ENCODE measurements at regions not wholly inside any gene's neighbourhood (a gene's known extent, or its start where the extent isn't known, plus 50 kb on each side); places are given as distances from the start of the nearest gene placed in this dataset.

DNA sequence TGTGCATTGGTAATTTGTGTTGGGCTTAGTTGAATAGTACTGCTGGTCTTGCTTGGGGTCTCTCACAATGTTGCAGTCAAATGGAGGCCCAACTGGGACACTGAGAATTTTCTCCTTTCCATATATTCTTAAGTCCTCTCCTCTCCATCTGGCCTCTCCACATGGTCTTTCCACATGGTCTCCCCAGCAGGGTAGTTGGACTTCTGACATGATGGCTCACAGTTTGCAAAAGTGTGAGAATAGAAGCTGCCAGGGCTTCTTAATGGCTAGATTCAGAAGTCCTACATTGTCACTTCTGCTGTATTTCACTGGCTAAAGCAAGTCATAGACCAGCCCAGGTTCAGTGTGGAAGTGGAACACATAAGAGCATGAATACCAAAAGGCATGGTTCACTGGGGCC lies 318.5 kb upstream of the TNP1 start:
- TF ChIP-seq, protein P1, sequence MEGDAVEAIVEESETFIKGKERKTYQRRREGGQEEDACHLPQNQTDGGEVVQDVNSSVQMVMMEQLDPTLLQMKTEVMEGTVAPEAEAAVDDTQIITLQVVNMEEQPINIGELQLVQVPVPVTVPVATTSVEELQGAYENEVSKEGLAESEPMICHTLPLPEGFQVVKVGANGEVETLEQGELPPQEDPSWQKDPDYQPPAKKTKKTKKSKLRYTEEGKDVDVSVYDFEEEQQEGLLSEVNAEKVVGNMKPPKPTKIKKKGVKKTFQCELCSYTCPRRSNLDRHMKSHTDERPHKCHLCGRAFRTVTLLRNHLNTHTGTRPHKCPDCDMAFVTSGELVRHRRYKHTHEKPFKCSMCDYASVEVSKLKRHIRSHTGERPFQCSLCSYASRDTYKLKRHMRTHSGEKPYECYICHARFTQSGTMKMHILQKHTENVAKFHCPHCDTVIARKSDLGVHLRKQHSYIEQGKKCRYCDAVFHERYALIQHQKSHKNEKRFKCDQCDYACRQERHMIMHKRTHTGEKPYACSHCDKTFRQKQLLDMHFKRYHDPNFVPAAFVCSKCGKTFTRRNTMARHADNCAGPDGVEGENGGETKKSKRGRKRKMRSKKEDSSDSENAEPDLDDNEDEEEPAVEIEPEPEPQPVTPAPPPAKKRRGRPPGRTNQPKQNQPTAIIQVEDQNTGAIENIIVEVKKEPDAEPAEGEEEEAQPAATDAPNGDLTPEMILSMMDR (IDR thresholded peaks at IDR 0.05; ENCODE audit: control extremely low read depth, extremely low read depth) = no peak
- no peak for DNase-seq
- no peaks in the 10 kb centered on the region for H3K27me3 ChIP-seq (ENCODE audit: control insufficient read depth in 3 of 3, insufficient read depth in 3 of 3, low read length in 2 of 3)

DNA sequence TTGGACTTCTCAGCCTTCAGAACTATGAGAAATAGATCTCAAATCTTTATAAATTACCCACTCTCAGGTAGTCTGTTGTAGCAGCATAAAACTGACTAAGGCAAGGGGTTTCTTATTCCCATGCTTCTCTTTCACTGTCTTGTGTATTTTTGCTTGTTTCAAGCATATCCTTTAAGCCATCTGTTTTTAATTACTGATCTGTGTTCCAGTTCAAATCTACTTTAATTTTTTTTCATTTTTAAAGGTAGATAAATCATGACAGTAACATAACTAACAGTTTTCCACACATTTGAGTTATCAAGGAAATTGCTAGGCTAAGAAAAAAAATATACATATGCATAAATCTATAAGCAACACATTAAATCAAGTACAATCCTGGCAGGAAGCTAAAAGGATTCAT lies 317.9 kb upstream of the TNP1 start:
- H3K9ac ChIP-seq (ENCODE audit: insufficient read depth in 1 of 2, low read length in 2 of 2) = no peak overlapping the region
- no peaks in the 10 kb centered on the region for H3K27me3 ChIP-seq (ENCODE audit: control insufficient read depth in 3 of 3, insufficient read depth in 3 of 3, low read length in 2 of 3)
- no peaks in the 10 kb centered on the region for H3K9me3 ChIP-seq (ENCODE audit: control insufficient read depth in 4 of 4, insufficient read depth in 3 of 4, low read length in 3 of 4)
- TF ChIP-seq, protein P1 (IDR thresholded peaks at IDR 0.05; ENCODE audit: control extremely low read depth, extremely low read depth) = no peak
- H3K27ac ChIP-seq (ENCODE audit: low read depth in 1 of 2, low read length in 1 of 2) = no peak overlapping the region
- H3K4me1 ChIP-seq (ENCODE audit: control insufficient read depth in 5 of 5, insufficient read depth in 5 of 5, low read length in 5 of 5) = no peaks in the 10 kb centered on the region
- DNase-seq (no peak), ATAC-seq (ENCODE audit: insufficient read depth, low FRiP score) (no peak)
- H3K4me3 ChIP-seq = no peak overlapping the region
- no peaks in the 10 kb centered on the region for H3K36me3 ChIP-seq (ENCODE audit: control insufficient read depth in 4 of 4, insufficient read depth in 4 of 4, low read length in 4 of 4)

More for the DNA sequence above, 318.5 kb upstream of the TNP1 start:
- peaks cover 0 to 2% (median 0%) of the 10 kb centered on the region in 4 donors for H3K9me3 ChIP-seq (ENCODE audit: control insufficient read depth in 4 of 4, insufficient read depth in 3 of 4, low read length in 3 of 4)
- H3K4me3 ChIP-seq = no peak overlapping the region
- H3K4me1 ChIP-seq (ENCODE audit: control insufficient read depth in 5 of 5, insufficient read depth in 5 of 5, low read length in 5 of 5) = no peaks in the 10 kb centered on the region
- H3K36me3 ChIP-seq (ENCODE audit: control insufficient read depth in 4 of 4, insufficient read depth in 4 of 4, low read length in 4 of 4) = no peaks in the 10 kb centered on the region
- H3K27ac ChIP-seq (ENCODE audit: low read depth in 1 of 2, low read length in 1 of 2) = no peak overlapping the region
- no peak overlapping the region for H3K9ac ChIP-seq (ENCODE audit: insufficient read depth in 1 of 2, low read length in 2 of 2)
- no peak for ATAC-seq (ENCODE audit: insufficient read depth, low FRiP score)

DNA sequence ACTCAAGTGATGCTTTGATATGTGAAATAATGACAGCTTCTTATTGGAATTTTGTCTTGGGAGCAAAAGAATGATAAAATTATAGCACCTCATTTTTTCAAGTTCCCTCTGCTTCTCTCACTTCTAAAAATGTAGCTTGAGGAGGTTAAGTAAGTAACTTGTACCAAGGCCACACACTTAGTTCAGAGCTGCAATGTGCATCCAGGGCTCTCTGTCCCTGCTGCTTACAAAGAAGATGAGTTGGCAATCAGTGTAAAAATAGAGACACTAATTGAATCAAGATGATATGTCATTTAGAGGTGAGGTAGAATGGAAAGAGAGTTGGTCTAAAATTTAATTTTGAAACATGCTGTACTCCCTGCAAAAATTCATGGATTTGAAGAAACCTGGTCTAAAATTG lies 312.0 kb upstream of the TNP1 start:
- peaks cover 0 to 1% (median 0%) of the 10 kb centered on the region in 4 donors for H3K9me3 ChIP-seq (ENCODE audit: control insufficient read depth in 4 of 4, insufficient read depth in 3 of 4, low read length in 3 of 4)
- no peak overlapping the region for H3K4me3 ChIP-seq
- no peak overlapping the region for H3K9ac ChIP-seq (ENCODE audit: insufficient read depth in 1 of 2, low read length in 2 of 2)
- TF ChIP-seq, protein P1 (IDR thresholded peaks at IDR 0.05; ENCODE audit: control extremely low read depth, extremely low read depth) = no peak
- no peaks in the 10 kb centered on the region for H3K27me3 ChIP-seq (ENCODE audit: control insufficient read depth in 3 of 3, insufficient read depth in 3 of 3, low read length in 2 of 3)
- H3K36me3 ChIP-seq (ENCODE audit: control insufficient read depth in 4 of 4, insufficient read depth in 4 of 4, low read length in 4 of 4) = no peaks in the 10 kb centered on the region
- no peak overlapping the region for H3K27ac ChIP-seq (ENCODE audit: low read depth in 1 of 2, low read length in 1 of 2)
- H3K4me1 ChIP-seq (ENCODE audit: control insufficient read depth in 5 of 5, insufficient read depth in 5 of 5, low read length in 5 of 5) = peaks cover 0 to 10% (median 0%) of the 10 kb centered on the region in 5 donors
- no peak for ATAC-seq (ENCODE audit: insufficient read depth, low FRiP score)
- no peak for DNase-seq

DNA sequence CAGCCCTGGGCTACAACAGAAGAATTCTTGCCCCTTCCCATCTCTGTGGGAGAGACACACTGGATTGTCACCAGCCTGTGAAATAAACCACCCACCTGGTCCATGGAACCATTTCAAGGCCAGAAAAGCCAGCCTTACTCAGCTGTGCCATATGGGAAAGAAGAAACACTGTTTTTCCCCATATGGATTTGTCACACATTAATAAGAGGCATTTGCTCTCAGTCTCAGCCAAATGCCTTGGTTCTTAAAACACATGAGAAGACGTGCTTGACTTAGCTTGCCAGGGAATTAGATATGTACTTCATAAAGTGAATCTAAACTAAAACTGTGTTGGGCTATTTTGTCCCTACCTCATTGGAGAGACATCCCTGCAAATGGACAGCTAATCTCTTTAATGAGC lies 308.6 kb upstream of the TNP1 start:
- H3K36me3 ChIP-seq (ENCODE audit: control insufficient read depth in 4 of 4, insufficient read depth in 4 of 4, low read length in 4 of 4) = no peaks in the 10 kb centered on the region
- H3K27me3 ChIP-seq (ENCODE audit: control insufficient read depth in 3 of 3, insufficient read depth in 3 of 3, low read length in 2 of 3) = no peaks in the 10 kb centered on the region
- peaks cover 0 to 1% (median 0%) of the 10 kb centered on the region in 4 donors for H3K9me3 ChIP-seq (ENCODE audit: control insufficient read depth in 4 of 4, insufficient read depth in 3 of 4, low read length in 3 of 4)
- ATAC-seq (ENCODE audit: insufficient read depth, low FRiP score) (no peak), DNase-seq (peak; percentile 73 to 93 (median 91))
- H3K4me3 ChIP-seq = no peak overlapping the region
- TF ChIP-seq, protein P1 (IDR thresholded peaks at IDR 0.05; ENCODE audit: control extremely low read depth, extremely low read depth) = no peak
- H3K4me1 ChIP-seq (ENCODE audit: control insufficient read depth in 5 of 5, insufficient read depth in 5 of 5, low read length in 5 of 5) = peaks cover 0 to 10% (median 0%) of the 10 kb centered on the region in 5 donors
- no peak overlapping the region for H3K27ac ChIP-seq (ENCODE audit: low read depth in 1 of 2, low read length in 1 of 2)
- WGBS, 2 donors = 85 to 87% methylated on average over 1 of the region's 1 CpG
- no peak overlapping the region for H3K9ac ChIP-seq (ENCODE audit: insufficient read depth in 1 of 2, low read length in 2 of 2)
